Fibroblast of skin of left biceps (primary cell): ENCODE measurements at regions not wholly inside any gene's neighbourhood (a gene's known extent, or its start where the extent isn't known, plus 50 kb on each side); places are given as distances from the start of the nearest gene placed in this dataset.
"Not testable (repeated sequence)": the region's sequence is repeated elsewhere in the genome, so short reads cannot be mapped to it uniquely, and the experiment has no call there.

ENCODE experiments used
- DNase-seq, 2 experiments: peaks; one replicate each; pipeline ENCODE4 v3.0.0-alpha.2; 2013; ENCODE audit warnings: low read depth in 2 of 2

- no peak for DNase-seq
Observed at GRCh38 chr19:14328406-14328805, 52.8 kb upstream of the ADGRE5 start.

- DNase-seq, result not testable (repeated sequence)
Observed at GRCh38 chr19:14327061-14327460, 54.2 kb upstream of the ADGRE5 start.

- no peak for DNase-seq
Observed at GRCh38 chr19:14325863-14326262, 55.4 kb upstream of the ADGRE5 start.

GRCh38 chr19:14325134-14325533, 56.1 kb upstream of the ADGRE5 start:
- no peak for DNase-seq

- no peak for DNase-seq
Observed at GRCh38 chr19:14322889-14323463, 58.3 kb upstream of the ADGRE5 start.

GRCh38 chr19:14320253-14320652, 61.0 kb upstream of the ADGRE5 start:
- DNase-seq, result no peak

- DNase-seq, result not testable (repeated sequence)
Observed at GRCh38 chr19:14319720-14320119, 61.5 kb upstream of the ADGRE5 start.

GRCh38 chr19:14318873-14319272, 62.4 kb upstream of the ADGRE5 start:
- DNase-seq, result no peak

- DNase-seq, result no peak
Observed at GRCh38 chr19:14317157-14317556, 64.1 kb upstream of the ADGRE5 start.

- no peak for DNase-seq
Observed at GRCh38 chr19:14315433-14315832, 65.8 kb upstream of the ADGRE5 start.

GRCh38 chr19:14310055-14310454, 71.2 kb upstream of the ADGRE5 start:
- no peak for DNase-seq

- DNase-seq, result no peak
Observed at GRCh38 chr19:14305706-14306105, 75.5 kb upstream of the ADGRE5 start.

GRCh38 chr19:14301150-14301549, 80.1 kb upstream of the ADGRE5 start:
- no peak for DNase-seq

- DNase-seq, result no peak
Observed at GRCh38 chr19:14300303-14300702, 80.9 kb upstream of the ADGRE5 start.

- not testable (repeated sequence) for DNase-seq
Observed at GRCh38 chr19:14299224-14299827, 81.9 kb upstream of the ADGRE5 start.

GRCh38 chr19:14297883-14298576, 83.2 kb upstream of the ADGRE5 start:
- not testable (repeated sequence) for DNase-seq

- DNase-seq, result not testable (repeated sequence)
Observed at GRCh38 chr19:14294974-14295373, 86.3 kb upstream of the ADGRE5 start.

- DNase-seq, result not testable (repeated sequence)
Observed at GRCh38 chr19:14293816-14294170, 87.5 kb upstream of the ADGRE5 start.

- DNase-seq, result not testable (repeated sequence)
Observed at GRCh38 chr19:14293101-14293815, 87.3 kb upstream of the ADGRL1 start.

GRCh38 chr19:14289810-14290209, 83.8 kb upstream of the ADGRL1 start:
- DNase-seq, result not testable (repeated sequence)

GRCh38 chr19:14287837-14288236, 81.9 kb upstream of the ADGRL1 start:
- not testable (repeated sequence) for DNase-seq

GRCh38 chr19:14286594-14286993, 80.6 kb upstream of the ADGRL1 start:
- DNase-seq, result not testable (repeated sequence)

- DNase-seq, result not testable (repeated sequence)
Observed at GRCh38 chr19:14285726-14286125, 79.8 kb upstream of the ADGRL1 start.
